ENCODE measurements at regions not wholly inside any gene's neighbourhood (a gene's known extent, or its start where the extent isn't known, plus 50 kb on each side); places are given as distances from the start of the nearest gene placed in this dataset.

DNA sequence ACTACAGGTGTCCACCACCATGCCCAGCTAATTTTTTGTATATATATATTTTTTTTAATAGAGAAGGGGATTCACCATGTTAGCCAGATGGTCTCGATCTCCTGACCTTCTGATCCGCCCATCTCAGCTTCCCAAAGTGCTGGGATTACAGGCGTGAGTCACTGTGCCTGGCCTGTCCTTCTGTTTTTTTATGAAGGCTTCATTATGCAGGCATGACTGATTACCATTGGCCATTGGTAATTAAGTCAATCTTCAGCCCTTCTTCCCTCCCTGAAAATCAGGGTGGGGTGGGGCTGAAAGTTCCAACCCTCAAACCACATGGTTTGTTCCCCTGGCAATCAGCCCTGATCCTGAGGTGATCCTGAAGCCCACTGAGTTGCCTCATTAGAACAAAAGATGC lies 336.9 kb downstream of the PTTG2 start:
- TF ChIP-seq, protein P1, sequence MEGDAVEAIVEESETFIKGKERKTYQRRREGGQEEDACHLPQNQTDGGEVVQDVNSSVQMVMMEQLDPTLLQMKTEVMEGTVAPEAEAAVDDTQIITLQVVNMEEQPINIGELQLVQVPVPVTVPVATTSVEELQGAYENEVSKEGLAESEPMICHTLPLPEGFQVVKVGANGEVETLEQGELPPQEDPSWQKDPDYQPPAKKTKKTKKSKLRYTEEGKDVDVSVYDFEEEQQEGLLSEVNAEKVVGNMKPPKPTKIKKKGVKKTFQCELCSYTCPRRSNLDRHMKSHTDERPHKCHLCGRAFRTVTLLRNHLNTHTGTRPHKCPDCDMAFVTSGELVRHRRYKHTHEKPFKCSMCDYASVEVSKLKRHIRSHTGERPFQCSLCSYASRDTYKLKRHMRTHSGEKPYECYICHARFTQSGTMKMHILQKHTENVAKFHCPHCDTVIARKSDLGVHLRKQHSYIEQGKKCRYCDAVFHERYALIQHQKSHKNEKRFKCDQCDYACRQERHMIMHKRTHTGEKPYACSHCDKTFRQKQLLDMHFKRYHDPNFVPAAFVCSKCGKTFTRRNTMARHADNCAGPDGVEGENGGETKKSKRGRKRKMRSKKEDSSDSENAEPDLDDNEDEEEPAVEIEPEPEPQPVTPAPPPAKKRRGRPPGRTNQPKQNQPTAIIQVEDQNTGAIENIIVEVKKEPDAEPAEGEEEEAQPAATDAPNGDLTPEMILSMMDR (IDR thresholded peaks at IDR 0.05) = no peak
- no peak for TF ChIP-seq POLR2A (IDR thresholded peaks at IDR 0.05)

Data from breast epithelium (tissue), 3 donors.